Ishikawa (cell line): ENCODE measurements at regions not wholly inside any gene's neighbourhood (a gene's known extent, or its start where the extent isn't known, plus 50 kb on each side); places are given as distances from the start of the nearest gene placed in this dataset.

ENCODE experiments used
- FOXM1 ChIP-seq: IDR thresholded peaks from 2 replicates; pipeline ENCODE4 v1.6.1; 2012; ENCODE audit warnings: low read depth, borderline replicate concordance
- RAD21 ChIP-seq: IDR thresholded peaks from 2 replicates; pipeline ENCODE4 v1.6.1; 2012; ENCODE audit warnings: low read depth
- TAF1 ChIP-seq: IDR thresholded peaks from 2 replicates; pipeline ENCODE4 v1.6.1; 2012; ENCODE audit warnings: low read depth, mild to moderate bottlenecking
- TCF12 ChIP-seq: IDR thresholded peaks from 2 replicates; pipeline ENCODE4 v1.6.1; 2012; ENCODE audit warnings: low read depth

- no peak for TF ChIP-seq FOXM1
- TF ChIP-seq RAD21 = no peak
- TF ChIP-seq TCF12 = no peak
- no peak for TF ChIP-seq TAF1
Observed at GRCh38 chr3:116929505-116930222, 220.1 kb downstream of the TUSC7 start.
